GM06990 (cell line): ENCODE measurements at regions not wholly inside any gene's neighbourhood (a gene's known extent, or its start where the extent isn't known, plus 50 kb on each side); places are given as distances from the start of the nearest gene placed in this dataset.

Source experiments
- DNase-seq: peaks from one replicate; pipeline ENCODE4 v3.0.0-alpha.2; 2011; ENCODE audit not compliant: insufficient read length; ENCODE audit errors: extremely low read depth
- H3K27me3 ChIP-seq: replicated peaks from 2 replicates; pipeline ENCODE4 v1.6.0; 2011; ENCODE audit warnings: low read length; ENCODE audit not compliant: control insufficient read depth, insufficient read depth
- H3K36me3 ChIP-seq: 2 replicates; pipeline ENCODE4 v1.5.1; 2011; ENCODE audit warnings: low read length; ENCODE audit not compliant: control insufficient read depth, insufficient read depth
- H3K4me3 ChIP-seq: replicated peaks from 2 replicates; pipeline ENCODE4 v1.5.1; 2011; ENCODE audit warnings: low read depth, mild to moderate bottlenecking, control low read depth, low read length
- TF ChIP-seq, protein P1 (sequence below): IDR thresholded peaks from 2 replicates; pipeline ENCODE4 v1.5.1; 2011; ENCODE audit warnings: low read length, control low read depth, mild to moderate bottlenecking, inconsistent platforms; ENCODE audit not compliant: insufficient read depth, poor library complexity, severe bottlenecking

DNA sequence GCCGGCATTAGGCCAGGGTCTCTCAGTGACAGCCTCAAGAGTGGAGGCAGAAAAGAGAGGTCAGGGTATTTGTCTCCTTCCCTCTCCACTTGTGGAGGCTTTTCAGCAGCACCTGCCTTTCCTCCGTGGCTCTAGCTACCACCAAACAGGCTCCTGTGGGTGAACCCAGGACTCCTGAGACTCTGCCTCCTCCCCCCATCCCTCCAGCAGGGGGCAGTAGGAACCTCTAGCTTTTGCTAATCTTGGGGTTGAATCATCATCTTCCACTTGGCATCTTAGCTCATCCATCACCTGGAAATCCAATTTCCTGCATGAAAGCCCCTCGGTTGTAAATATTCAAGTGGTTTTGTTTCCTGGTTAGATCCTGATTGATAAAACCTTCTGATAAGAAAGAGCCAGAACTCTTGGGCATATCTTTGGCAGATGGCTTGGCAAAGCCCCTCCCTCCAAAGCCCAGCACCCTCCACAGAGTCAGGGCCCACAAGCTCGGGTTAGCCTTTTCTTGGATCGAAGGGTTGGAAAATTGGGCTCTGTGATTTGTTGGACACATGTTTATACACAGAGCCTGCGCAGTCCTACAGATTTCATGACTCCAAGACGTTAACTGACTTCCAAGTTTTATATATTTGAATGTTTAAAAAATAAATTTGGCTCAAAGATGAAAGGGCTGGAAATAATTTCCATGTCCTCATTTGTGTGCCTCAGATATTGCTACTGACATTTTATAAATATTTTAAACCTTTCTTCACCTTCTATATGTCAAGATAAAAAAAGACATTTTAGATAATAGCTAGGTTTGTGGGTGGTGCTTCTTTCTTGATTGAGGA is 322.1 kb downstream of the MAP2K4 start:
- H3K36me3 ChIP-seq: no peaks in the 10 kb centered on the region
- H3K27me3 ChIP-seq: no peaks in the 10 kb centered on the region
- H3K4me3 ChIP-seq: no peak overlapping the region
- DNase-seq: no peak
- TF ChIP-seq, protein P1, sequence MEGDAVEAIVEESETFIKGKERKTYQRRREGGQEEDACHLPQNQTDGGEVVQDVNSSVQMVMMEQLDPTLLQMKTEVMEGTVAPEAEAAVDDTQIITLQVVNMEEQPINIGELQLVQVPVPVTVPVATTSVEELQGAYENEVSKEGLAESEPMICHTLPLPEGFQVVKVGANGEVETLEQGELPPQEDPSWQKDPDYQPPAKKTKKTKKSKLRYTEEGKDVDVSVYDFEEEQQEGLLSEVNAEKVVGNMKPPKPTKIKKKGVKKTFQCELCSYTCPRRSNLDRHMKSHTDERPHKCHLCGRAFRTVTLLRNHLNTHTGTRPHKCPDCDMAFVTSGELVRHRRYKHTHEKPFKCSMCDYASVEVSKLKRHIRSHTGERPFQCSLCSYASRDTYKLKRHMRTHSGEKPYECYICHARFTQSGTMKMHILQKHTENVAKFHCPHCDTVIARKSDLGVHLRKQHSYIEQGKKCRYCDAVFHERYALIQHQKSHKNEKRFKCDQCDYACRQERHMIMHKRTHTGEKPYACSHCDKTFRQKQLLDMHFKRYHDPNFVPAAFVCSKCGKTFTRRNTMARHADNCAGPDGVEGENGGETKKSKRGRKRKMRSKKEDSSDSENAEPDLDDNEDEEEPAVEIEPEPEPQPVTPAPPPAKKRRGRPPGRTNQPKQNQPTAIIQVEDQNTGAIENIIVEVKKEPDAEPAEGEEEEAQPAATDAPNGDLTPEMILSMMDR: peak; percentile 82

DNA sequence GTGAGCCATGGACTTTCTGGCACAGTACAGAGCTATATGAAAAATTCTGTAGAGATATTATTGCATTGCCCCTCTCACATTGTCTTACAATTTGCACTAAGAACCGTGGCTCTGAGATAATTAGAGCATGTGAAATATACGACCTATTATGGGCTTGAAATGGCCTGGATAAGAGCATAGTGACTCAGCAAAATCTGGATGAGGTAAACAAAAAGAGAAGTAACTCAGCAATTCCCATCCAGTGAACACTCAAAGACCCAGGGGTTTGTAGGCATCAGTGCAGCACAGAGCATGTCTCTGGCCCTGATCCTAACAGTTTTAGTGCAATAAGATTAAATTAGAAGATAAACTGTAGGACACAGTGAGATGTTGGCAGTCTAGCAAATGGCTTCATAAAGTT is 317.2 kb upstream of the MYOCD start:
- DNase-seq: no peak
- TF ChIP-seq, protein P1: no peak

DNA sequence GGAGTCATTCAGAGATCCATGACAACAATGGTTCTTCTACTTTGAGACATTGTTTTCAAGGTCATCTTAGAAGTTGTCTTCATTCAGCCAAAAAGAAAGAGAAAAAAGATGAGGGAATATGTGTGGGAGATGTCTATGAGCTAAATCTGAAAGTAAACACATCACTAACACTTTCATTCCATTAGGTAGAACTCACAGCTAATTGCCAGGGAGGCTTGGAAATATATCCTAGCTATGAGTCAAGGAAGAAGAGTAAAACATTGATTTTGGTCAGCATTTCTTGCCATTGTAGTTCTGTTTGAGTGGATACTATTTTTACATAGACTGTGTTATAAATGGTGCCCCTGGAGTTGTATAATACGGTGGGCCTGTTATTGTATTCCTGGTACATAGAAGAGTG is 316.4 kb upstream of the MYOCD start:
- no peak for DNase-seq
- Histone ChIP-seq H3K27me3 (no peaks in the 10 kb centered on the region), H3K36me3 (no peaks in the 10 kb centered on the region), H3K4me3 (no peak overlapping the region)
- TF ChIP-seq, protein P1: no peak

More for the DNA sequence above, 317.2 kb upstream of the MYOCD start:
- Histone ChIP-seq H3K27me3 (no peaks in the 10 kb centered on the region), H3K36me3 (no peaks in the 10 kb centered on the region), H3K4me3 (no peak overlapping the region)

DNA sequence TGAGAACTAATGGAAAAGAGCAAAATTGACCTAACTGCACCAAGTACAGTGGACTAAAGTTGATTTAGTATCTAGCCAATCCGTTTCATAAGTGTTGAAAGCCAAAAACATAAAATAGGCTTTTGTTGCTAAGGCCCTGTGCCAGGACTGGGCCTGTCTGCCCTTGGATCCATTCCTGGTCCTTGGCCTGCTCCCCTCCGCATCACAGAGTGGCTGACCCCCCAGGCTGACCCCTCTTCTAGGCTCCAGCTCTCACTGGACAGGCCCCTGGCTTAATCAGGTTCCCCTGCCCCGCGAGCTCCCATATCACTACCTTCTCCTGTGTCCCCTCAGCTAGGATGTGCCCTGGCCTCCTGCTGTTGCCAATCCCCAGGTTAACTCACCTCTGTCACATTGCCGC is 313.6 kb upstream of the MYOCD start:
- TF ChIP-seq, protein P1: no peak
- Histone ChIP-seq H3K27me3 (no peaks in the 10 kb centered on the region), H3K4me3 (no peak overlapping the region), H3K36me3 (no peaks in the 10 kb centered on the region)
- no peak for DNase-seq

DNA sequence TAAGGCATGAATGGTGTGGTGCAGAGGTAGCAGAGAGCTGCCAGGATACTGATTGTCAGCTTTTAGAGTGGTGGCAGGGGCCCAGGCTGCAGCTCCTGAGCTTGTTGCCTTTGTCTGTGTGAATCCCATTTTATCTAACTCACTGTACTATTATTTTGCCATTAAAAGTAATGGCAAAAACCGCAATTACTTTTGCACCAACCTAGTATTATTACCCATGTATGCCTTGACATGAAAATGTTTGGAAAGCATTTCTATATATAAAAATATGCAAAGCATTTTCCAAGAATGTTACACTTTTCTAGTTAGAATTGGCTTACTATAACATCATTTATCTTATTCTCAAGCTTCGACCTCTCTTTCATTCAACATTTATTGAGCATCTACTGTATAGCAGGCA is 308.1 kb upstream of the MYOCD start:
- Histone ChIP-seq H3K27me3 (no peaks in the 10 kb centered on the region), H3K36me3 (no peaks in the 10 kb centered on the region), H3K4me3 (no peak overlapping the region)
- TF ChIP-seq, protein P1: no peak
- DNase-seq: no peak
